NCI-H526 (cell line): ENCODE measurements at regions not wholly inside any gene's neighbourhood (a gene's known extent, or its start where the extent isn't known, plus 50 kb on each side); places are given as distances from the start of the nearest gene placed in this dataset.
A peak's percentile ranks its signal among the peaks of the same experiment; 100 is the strongest.

ENCODE experiments used
- DNase-seq, 2 experiments: peaks; one replicate each; lab custom pipeline; 2025; lab: John Stamatoyannopoulos, UW

DNA sequence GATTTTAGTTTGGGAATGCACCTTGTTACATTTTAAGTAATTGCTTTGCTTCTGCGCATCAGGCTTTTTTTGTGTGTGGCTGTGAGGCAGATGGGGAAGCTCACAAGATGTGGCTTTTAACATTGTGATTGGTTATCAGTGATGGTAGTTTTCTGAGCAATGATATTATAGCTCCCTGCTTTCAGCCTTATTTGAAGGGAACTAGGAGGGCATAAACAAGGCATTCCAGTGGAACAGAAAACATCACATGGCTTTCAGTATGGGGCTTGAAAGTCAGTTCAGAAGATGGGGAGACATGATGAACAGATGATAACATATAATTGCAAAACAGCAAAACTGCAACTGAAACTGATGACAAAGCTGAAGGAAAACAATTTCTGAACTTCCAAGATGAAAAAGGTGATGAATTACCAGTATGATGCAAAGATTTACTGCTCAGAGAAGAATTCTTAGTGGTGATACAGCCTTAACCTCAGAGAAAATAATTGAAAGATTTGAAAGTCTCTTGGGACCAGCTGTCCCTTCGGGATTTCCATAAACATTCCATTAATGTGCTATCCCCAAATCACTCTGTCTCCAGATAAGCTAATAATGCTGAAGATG lies 439.7 kb downstream of the RND3 start:
- DNase-seq = peak in 1 of 2 experiments; percentile 20

DNA sequence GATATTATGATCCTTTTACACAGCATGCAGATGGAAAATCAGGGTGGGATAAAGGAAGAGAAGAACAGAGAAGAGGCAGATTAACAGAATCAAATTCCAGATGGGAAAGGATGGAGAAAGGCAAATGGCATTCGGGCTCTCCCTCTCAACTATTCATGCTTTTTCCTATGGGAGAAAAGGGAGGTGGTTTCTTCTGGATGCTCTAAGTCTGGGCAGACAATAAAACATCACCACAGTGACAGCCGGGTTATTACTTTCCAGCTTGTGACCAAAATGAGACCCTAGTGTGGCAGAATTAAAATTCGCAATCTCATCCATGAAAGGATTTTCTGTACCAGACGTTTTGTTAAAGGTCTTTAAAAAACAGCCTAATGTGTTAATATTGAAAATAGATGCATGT lies 440.7 kb downstream of the RND3 start:
- no peak for DNase-seq

- DNase-seq = no peak
Measured at GRCh38 chr2:150046211-150046610, 441.3 kb downstream of the RND3 start.

- DNase-seq = no peak
Measured at GRCh38 chr2:150045601-150046000, 441.9 kb downstream of the RND3 start.

DNA sequence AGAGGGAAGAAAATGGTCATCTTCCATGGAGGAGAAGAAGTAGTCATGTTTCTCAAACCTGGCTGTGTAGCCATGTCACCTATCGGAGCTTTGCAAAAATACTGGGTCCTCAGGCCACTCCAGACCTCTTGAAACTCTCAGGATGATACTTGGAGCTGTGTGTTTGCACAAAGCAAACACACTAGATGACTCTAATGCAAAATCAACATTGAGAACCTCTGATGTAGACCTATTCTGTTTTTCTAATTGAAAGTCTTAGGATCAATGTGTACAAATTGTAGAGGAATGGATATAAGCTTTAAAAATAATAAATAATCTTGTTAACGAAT lies 444.3 kb downstream of the RND3 start:
- no peak for DNase-seq

GRCh38 chr2:150042500-150043171 lies 444.8 kb downstream of the RND3 start:
- no peak for DNase-seq

GRCh38 chr2:150041722-150042425 lies 445.6 kb downstream of the RND3 start:
- no peak for DNase-seq

GRCh38 chr2:150036622-150037021 lies 449.0 kb upstream of the MMADHC start:
- no peak for DNase-seq

DNA sequence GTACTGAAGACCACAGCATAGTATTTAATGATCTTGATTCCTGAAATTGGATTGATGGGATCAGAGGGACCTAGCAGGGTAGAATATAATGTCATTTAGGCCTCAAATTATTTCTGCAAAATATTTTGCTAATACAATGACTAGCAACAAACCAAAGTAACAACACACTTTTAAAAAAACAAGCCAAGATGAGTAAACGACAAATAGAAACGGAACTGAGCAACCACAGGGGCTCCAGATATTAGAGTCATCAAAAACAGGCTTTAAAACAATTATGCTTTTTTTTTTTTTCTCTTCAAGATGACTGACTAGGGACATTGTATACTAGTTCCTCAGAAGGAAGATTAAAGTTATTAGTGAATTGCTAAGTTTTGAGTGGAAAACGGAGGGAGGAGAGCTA lies 447.1 kb upstream of the MMADHC start:
- no peak for DNase-seq

DNA sequence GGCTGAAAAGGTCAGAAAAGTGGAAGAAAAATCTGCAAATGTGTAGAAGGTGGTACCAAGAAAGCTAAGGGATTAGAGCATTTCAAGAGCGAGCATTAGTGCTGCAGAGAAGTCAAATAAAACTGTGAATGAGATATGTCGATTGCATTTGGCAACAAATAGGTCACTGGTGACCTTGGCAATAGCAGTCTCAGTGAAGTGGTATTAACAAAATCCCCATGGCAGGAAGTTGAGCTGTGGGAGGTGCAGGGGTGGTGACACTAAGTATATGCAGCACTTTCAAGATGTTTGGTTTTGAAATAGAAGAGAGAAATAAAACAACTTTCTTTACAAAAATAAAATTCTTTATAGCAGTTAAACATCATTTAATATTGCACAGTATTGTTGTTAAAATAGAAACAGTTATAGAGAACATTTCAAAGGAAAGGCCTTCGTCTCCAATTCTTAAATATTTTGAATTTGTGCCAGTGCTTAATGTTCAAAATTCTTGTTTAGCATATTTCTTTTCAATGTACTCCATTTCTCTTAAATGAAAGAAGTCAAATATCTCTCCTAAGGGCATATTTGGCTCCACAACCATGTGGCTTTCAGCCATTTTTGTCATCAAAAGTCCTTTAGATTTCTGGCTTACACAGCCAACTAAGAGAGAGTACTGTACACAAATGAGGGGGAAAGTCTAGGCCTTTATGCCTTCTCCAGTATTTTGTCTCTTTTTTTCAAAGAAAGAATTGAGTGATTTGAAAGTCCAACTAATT lies 443.0 kb upstream of the MMADHC start:
- no peak for DNase-seq

GRCh38 chr2:150028322-150028721 lies 440.7 kb upstream of the MMADHC start:
- no peak for DNase-seq

DNA sequence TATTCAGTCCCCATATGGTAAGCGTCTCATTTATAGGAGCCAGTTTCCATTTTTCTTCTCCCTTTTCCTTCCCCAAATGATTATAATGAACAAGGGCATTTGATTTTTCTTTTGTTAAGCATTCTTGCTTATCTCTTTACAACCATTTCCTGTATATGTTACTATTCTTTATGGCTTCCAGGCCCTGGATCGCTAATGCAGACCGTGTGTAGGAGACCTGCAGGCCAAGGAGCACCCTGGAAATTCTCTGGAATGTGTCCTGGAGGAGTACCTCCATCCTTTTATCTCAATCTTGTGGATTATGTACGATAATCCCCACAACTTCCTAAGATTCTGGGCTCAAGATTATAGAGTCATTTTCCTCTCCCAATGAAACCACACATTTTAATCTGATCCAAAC lies 439.6 kb upstream of the MMADHC start:
- DNase-seq = no peak

DNA sequence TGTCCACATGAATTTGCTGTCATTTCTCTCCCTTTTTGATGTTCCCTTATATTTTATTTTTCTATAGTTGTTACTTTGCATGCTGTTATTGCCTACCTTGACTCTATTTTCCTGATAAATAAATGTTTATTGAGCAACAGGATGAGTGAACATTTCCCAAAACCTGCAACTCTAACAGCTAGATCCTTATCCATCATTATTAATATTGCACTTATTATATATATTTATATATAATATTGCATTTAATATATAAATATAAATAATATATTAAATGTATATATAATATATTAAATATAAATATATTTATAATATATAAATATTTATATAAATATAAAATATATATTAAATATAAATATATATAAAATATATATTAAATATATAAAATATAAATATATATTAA lies 436.1 kb upstream of the MMADHC start:
- DNase-seq = no peak

GRCh38 chr2:150023044-150023443 lies 435.5 kb upstream of the MMADHC start:
- no peak for DNase-seq

GRCh38 chr2:150020937-150021673 lies 433.5 kb upstream of the MMADHC start:
- no peak for DNase-seq

DNA sequence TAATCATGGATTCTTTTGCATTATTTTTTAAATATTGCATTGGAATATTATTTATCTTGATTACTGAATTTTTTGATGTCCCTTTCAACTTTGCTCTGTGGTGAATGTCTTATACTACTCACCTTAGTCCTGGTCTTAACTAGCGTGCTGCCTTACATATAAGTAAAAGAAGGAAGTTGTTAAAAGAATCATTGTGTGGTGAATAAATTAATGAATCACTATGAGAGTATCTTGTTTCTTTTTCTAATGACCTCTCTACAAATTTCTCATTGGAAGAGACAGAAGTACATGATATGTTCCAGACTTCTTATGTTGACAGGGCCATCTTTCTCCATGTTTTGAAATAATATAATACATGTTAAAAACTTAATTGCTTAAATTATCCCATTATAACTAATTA lies 432.6 kb upstream of the MMADHC start:
- DNase-seq = no peak

DNA sequence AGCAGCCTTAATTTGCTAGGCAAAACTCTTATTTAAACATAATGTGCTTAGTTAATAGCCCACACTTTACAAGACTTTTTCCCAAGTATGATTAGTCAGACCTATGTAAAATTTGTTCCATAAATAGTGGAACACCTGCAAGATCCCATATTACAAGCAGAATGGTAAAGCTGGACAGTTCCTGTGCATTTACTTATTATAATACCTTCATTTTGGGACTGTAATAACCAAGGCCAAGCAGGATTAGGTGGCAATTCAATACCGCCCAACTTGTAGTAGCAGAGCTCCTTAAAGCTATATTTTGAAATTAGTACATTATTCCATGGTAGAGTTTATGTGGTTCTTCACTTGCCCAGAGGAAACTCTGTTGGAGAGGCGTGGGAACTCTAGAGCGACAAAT lies 431.5 kb upstream of the MMADHC start:
- peak; percentile 82 to 86 for DNase-seq

GRCh38 chr2:150012986-150013385 lies 425.4 kb upstream of the MMADHC start:
- no peak for DNase-seq

- DNase-seq = no peak
Measured at GRCh38 chr2:150011161-150011730, 423.7 kb upstream of the MMADHC start.

DNA sequence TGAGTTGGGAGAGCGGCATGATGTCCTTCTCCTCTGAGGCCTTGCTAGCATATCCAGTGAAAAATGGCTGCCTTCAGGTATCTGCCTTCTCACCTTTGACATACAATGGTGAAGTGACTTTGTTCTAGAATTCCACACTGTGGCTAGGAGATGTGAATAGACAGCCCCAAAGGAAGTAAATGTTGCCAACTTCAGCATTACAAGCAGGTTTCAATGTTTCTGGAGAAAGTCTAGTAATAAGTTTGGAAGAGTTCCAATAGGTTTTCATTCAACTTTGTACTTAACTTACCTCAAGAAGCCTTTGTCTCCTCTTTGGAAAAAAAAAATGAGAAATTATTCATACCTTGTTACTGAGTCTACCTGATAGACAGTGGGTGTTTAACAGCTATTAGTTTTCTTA lies 421.3 kb upstream of the MMADHC start:
- no peak for DNase-seq

DNA sequence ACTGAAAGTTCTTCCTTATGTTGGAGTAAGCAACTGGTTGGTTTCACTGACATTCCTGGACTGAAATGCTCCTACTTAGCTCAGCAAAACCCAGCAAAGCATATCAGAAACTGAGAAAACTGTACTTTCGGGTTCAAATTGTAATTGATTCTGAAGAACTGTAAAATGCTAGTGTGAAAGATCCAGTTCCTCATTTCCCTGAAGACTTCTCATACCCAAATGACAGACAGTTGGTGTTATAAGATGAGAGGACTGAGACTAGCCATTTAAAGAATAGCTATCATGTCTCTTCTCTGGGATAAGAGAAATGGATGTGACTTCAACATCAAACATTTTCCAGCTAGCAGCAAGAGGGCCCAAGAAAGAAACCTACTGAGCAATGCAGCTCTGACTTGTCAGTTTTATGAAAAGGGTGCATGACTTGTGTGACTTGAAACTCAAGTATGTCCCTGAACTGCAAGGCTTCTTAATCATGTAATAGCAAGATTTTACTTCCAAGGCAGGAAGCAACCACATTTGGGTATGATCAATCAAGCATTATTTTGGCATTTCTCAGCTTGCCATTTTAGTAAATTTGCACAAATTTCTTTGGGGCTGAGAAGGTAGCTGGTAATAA lies 420.3 kb upstream of the MMADHC start:
- no peak for DNase-seq
